ENCODE measurements at regions not wholly inside any gene's neighbourhood (a gene's known extent, or its start where the extent isn't known, plus 50 kb on each side); places are given as distances from the start of the nearest gene placed in this dataset.
"Not testable (repeated sequence)": the region's sequence is repeated elsewhere in the genome, so short reads cannot be mapped to it uniquely, and the experiment has no call there.

DNA sequence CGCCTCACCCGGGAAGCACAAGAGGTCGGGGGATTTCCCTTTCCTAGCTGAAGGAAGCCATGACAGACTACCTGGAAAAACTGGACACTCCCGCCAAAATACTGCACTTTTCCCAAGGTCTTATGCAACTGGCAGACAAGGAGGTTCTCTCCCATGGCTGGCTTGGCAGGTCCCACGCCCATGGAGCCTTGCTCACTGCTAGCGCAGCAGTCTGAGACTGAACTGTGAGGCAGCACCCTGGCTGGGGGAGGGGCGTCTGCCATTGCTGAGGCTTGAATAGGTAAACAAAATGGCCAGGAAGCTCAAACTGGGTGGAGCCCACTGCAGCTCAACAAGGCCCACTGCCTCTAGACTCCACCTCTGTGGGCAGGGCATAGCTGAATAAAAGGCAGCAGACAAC is 92.1 kb downstream of the C4BPA start:
- DNase-seq (ENCODE audit: low spot score in 2 of 2); H3K27me3 ChIP-seq; H3K4me1 ChIP-seq; intact Hi-C loops (cut with DNase I; ENCODE audit: low total_unique reads); H3K4me3 ChIP-seq; H3K36me3 ChIP-seq; H3K27ac ChIP-seq; H3K9me3 ChIP-seq: not testable (repeated sequence)

DNA sequence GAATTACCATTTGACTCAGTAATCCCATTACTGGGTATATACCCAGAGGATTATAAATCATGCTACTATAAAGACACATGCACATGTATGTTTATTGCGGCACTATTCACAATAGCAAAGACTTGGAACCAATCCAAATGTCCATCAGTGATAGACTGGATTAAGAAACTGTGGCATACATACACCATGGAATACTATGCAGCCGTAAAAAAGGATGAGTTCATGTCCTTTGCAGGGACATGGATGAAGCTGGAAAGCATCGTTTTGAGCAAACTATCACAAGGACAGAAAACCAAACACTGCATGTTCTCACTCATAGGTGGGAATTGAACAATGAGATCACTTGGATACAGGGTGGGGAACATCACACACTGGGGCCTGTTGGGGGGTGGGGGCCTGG is 97.5 kb downstream of the C4BPA start:
- H3K4me1 ChIP-seq; intact Hi-C loops (cut with DNase I; ENCODE audit: low total_unique reads); H3K27me3 ChIP-seq; H3K27ac ChIP-seq; DNase-seq (ENCODE audit: low spot score in 2 of 2); H3K36me3 ChIP-seq; H3K9me3 ChIP-seq; H3K4me3 ChIP-seq: not testable (repeated sequence)

DNA sequence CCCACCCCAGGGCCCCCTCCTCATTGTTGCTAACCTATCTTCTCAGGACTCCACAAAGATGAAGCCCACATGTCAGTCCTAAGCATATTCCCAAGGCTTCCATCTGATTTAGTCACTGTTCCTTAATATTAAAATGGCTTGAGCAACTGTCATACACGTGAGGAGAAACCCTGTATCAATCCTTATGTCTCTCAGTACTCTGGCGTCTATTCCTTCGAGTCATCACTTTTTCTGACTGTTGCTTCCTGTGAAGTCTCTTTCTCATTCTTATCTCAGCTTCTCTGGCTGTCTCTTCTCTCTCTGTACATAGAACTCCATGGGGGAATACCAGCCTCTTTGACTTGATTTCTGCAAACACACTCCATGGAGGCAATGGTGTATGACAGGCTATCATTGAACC is 98.4 kb downstream of the C4BPA start:
- intact Hi-C loops (cut with DNase I; ENCODE audit: low total_unique reads), result no loop called here
- DNase-seq (ENCODE audit: low spot score in 2 of 2), result no peak
- Histone ChIP-seq H3K36me3 (no peaks in the 10 kb centered on the region), H3K4me3 (no peak overlapping the region), H3K27ac (no peak overlapping the region), H3K4me1 (no peaks in the 10 kb centered on the region), H3K9me3 (peaks cover 0 to 8% of the 10 kb centered on the region in 2 donors), H3K27me3 (no peaks in the 10 kb centered on the region)
- TF ChIP-seq, protein P1, sequence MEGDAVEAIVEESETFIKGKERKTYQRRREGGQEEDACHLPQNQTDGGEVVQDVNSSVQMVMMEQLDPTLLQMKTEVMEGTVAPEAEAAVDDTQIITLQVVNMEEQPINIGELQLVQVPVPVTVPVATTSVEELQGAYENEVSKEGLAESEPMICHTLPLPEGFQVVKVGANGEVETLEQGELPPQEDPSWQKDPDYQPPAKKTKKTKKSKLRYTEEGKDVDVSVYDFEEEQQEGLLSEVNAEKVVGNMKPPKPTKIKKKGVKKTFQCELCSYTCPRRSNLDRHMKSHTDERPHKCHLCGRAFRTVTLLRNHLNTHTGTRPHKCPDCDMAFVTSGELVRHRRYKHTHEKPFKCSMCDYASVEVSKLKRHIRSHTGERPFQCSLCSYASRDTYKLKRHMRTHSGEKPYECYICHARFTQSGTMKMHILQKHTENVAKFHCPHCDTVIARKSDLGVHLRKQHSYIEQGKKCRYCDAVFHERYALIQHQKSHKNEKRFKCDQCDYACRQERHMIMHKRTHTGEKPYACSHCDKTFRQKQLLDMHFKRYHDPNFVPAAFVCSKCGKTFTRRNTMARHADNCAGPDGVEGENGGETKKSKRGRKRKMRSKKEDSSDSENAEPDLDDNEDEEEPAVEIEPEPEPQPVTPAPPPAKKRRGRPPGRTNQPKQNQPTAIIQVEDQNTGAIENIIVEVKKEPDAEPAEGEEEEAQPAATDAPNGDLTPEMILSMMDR (IDR thresholded peaks at IDR 0.05), result no peak
- TF ChIP-seq POLR2AphosphoS5 (IDR thresholded peaks at IDR 0.05), result no peak

DNA sequence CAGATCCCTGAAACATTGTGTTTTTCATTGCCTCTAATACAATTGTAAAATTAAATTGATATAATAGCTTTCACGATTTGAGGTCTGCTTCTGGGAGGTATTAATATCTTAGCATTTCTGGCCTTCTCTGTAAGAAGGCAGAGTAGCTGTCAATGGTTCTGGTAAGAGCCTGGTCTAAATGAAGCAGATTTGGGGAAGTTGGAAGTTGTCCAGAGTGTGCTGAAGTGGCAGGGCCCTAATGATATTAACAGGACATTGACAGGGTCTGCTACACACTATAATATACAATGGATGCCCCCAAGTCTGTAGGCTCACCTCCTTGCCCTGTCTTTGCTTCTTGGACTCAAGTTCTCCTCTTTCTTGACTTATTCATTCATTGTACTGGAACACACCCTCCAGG is 99.5 kb downstream of the C4BPA start:
- intact Hi-C loops (cut with DNase I; ENCODE audit: low total_unique reads), result no loop called here
- TF ChIP-seq, protein P1 (IDR thresholded peaks at IDR 0.05), result no peak
- TF ChIP-seq POLR2AphosphoS5 (IDR thresholded peaks at IDR 0.05) (no peak), POLR2A (IDR thresholded peaks at IDR 0.05) (no peak)
- H3K9me3 ChIP-seq, result peaks cover 0 to 8% of the 10 kb centered on the region in 2 donors

DNA sequence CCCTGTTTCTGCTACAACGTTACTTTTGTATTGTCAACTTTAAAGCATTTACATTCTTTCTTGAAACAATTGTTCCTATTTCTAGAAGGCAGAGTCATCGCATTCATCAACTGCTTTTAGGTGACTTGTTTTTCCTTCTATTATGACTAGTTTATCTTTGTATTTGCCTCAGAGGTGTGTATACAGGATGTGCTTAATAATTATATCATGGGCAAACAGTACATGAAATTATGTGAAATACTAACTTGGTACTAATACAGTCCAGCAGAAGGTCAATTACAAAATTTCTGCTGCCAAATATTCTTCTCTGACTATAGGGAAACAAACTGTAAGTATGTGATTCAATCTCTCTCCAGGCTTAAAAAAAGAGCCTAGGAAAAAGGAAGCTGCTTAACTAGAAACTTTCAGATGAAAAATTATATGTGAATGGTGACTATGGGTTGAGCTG is 101.6 kb downstream of the C4BPA start:
- intact Hi-C loops (cut with DNase I; ENCODE audit: low total_unique reads), result no loop called here
- Histone ChIP-seq H3K27me3 (no peaks in the 10 kb centered on the region), H3K36me3 (no peaks in the 10 kb centered on the region), H3K4me1 (no peaks in the 10 kb centered on the region), H3K9me3 (peaks cover 0 to 8% of the 10 kb centered on the region in 2 donors), H3K27ac (peak overlapping the region in 1 of 2 donors; percentile 72), H3K4me3 (no peak overlapping the region)
- no peak for DNase-seq (ENCODE audit: low spot score in 2 of 2)
- TF ChIP-seq POLR2AphosphoS5 (IDR thresholded peaks at IDR 0.05), result no peak
- TF ChIP-seq, protein P1 (IDR thresholded peaks at IDR 0.05), result no peak
- no peak for TF ChIP-seq POLR2A (IDR thresholded peaks at IDR 0.05)

More for the DNA sequence above, 99.5 kb downstream of the C4BPA start:
- Histone ChIP-seq H3K27me3 (no peaks in the 10 kb centered on the region), H3K36me3 (no peaks in the 10 kb centered on the region), H3K4me1 (no peaks in the 10 kb centered on the region), H3K27ac (no peak overlapping the region), H3K4me3 (no peak overlapping the region)
- no peak for DNase-seq (ENCODE audit: low spot score in 2 of 2)

DNA sequence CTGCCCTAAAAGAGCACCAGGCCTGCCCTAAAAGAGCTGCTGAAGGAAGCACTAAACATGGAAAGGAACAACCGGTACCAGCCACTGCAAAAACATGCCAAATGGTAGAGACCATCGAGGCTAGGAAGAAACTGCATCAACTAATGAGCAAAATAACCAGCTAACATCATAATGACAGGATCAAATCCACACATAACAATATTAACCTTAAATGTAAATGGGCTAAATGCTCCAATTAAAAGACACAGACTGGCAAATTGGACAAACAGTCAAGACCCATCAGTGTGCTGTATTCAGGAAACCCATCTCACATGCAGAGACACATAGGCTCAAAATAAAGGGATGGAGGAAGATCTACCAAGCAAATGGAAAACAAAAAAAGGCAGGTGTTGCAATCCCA is 104.7 kb downstream of the C4BPA start:
- H3K4me1 ChIP-seq; H3K4me3 ChIP-seq; H3K36me3 ChIP-seq; H3K9me3 ChIP-seq; H3K27ac ChIP-seq; intact Hi-C loops (cut with DNase I; ENCODE audit: low total_unique reads); DNase-seq (ENCODE audit: low spot score in 2 of 2); H3K27me3 ChIP-seq: not testable (repeated sequence)

DNA sequence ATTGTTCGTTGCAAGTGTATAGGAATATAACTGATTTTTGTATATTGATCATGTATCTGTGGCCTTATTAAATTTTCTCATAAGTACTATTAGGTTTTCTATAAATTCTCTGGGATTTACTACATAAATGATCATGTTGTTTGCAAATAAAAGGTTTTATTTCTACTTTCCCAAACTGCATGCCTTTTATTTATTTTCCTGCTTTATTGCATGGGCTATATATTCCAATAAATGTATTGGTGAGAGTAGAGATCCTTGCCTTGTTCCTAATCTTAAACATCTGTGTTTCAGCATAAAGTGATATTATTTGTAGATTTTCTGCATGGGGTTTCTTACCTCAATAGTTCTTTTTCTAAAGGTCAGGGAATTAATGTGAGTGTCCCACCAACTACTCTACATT is 107.0 kb upstream of the CD55 start:
- intact Hi-C loops (cut with DNase I; ENCODE audit: low total_unique reads), result no loop called here
- TF ChIP-seq POLR2AphosphoS5 (IDR thresholded peaks at IDR 0.05) (no peak), POLR2A (IDR thresholded peaks at IDR 0.05) (no peak)
- TF ChIP-seq, protein P1 (IDR thresholded peaks at IDR 0.05), result no peak
- no peaks in the 10 kb centered on the region for H3K27me3 ChIP-seq
- no peak overlapping the region for H3K27ac ChIP-seq
- no peaks in the 10 kb centered on the region for H3K36me3 ChIP-seq
- no peak for DNase-seq (ENCODE audit: low spot score in 2 of 2)
- H3K4me3 ChIP-seq, result no peak overlapping the region
- H3K9me3 ChIP-seq, result peaks cover 0 to 10% of the 10 kb centered on the region in 2 donors
- peaks cover 0 to 2% of the 10 kb centered on the region in 2 donors for H3K4me1 ChIP-seq

Measured in breast epithelium (tissue), 4 donors.